CD14-positive monocyte (primary cell): ENCODE measurements at regions not wholly inside any gene's neighbourhood (a gene's known extent, or its start where the extent isn't known, plus 50 kb on each side); places are given as distances from the start of the nearest gene placed in this dataset.
A peak's percentile ranks its signal among the peaks of the same experiment; 100 is the strongest.
"Not testable (repeated sequence)": the region's sequence is repeated elsewhere in the genome, so short reads cannot be mapped to it uniquely, and the experiment has no call there.

Experiments
- DNase-seq, 3 donors: peaks; one replicate each; pipeline ENCODE4 v3.0.0-alpha.2; 2011 to 2022
- H2AFZ ChIP-seq: 2 replicates; pipeline ENCODE4 v1.6.0; 2012; ENCODE audit warnings: mild to moderate bottlenecking, low read depth, low read length, inconsistent platforms; ENCODE audit not compliant: insufficient read depth, poor library complexity, severe bottlenecking
- H3K27ac ChIP-seq, 2 donors: 1 replicate in 1 of 2; 2 replicates in 1 of 2; pipeline ENCODE4 v1.5.1; 2012 to 2013; ENCODE audit warnings: low read length in 2 of 2, control low read depth in 1 of 2, inconsistent platforms in 1 of 2, low read depth in 1 of 2, mild to moderate bottlenecking in 1 of 2
- H3K27me3 ChIP-seq, 2 donors: one replicate each; pipeline versions ENCODE4 v1.6.0 to v1.6.1; 2011 to 2013; ENCODE audit warnings: low read length in 2 of 2; ENCODE audit not compliant: control insufficient read depth in 2 of 2, insufficient read depth in 2 of 2
- H3K36me3 ChIP-seq, 2 donors: replicated peaks in 1 of 2; 1 replicate in 1 of 2; 2 replicates in 1 of 2; pipeline versions ENCODE4 v1.5.1 to v1.6.1; 2012 to 2013; ENCODE audit warnings: low read length in 2 of 2, control low read depth in 1 of 2, inconsistent platforms in 1 of 2, mild to moderate bottlenecking in 1 of 2; ENCODE audit not compliant: insufficient read depth in 2 of 2, control insufficient read depth in 1 of 2
- H3K4me1 ChIP-seq, 2 donors: 1 replicate in 1 of 2; 2 replicates in 1 of 2; pipeline versions ENCODE4 v1.5.1 to v1.6.1; 2012 to 2013; ENCODE audit warnings: low read length in 2 of 2, control low read depth in 1 of 2, inconsistent platforms in 1 of 2, mild to moderate bottlenecking in 1 of 2, moderate library complexity in 1 of 2; ENCODE audit not compliant: insufficient read depth in 2 of 2, control insufficient read depth in 1 of 2
- H3K4me2 ChIP-seq: replicated peaks from 2 replicates; pipeline ENCODE3; 2012; ENCODE audit warnings: low read length, moderate library complexity, mild to moderate bottlenecking; ENCODE audit not compliant: poor library complexity, severe bottlenecking; ENCODE audit errors: extremely low read depth
- H3K4me3 ChIP-seq, 3 experiments: fragments of 200-600 bp in 1 of 3; sonication (generic) in 1 of 3; replicated peaks in 1 of 3; 1 replicate in 2 of 3; 2 replicates in 1 of 3; pipeline ENCODE4 v1.5.1; 2011 to 2013; ENCODE audit warnings: low read length in 3 of 3, mild to moderate bottlenecking in 3 of 3, control low read depth in 2 of 3, low read depth in 2 of 3, inconsistent platforms in 1 of 3, moderate library complexity in 1 of 3
- H3K79me2 ChIP-seq: 2 replicates; pipeline ENCODE4 v1.6.0; 2012; ENCODE audit warnings: mild to moderate bottlenecking, control low read depth, inconsistent platforms, low read length, moderate library complexity; ENCODE audit not compliant: insufficient read depth
- H3K9ac ChIP-seq: 2 replicates; pipeline ENCODE4 v1.6.0; 2017; ENCODE audit warnings: low read length, mild to moderate bottlenecking; ENCODE audit not compliant: insufficient read depth, poor library complexity, severe bottlenecking
- H3K9me3 ChIP-seq, 2 donors: replicated peaks in 1 of 2; 1 replicate in 1 of 2; 2 replicates in 1 of 2; pipeline versions ENCODE4 v1.5.1 to v1.6.1; 2012 to 2013; ENCODE audit warnings: low read length in 2 of 2, control low read depth in 1 of 2; ENCODE audit not compliant: control insufficient read depth in 1 of 2, insufficient read depth in 1 of 2
- H4K20me1 ChIP-seq: 2 replicates; pipeline ENCODE4 v1.6.0; 2012; ENCODE audit warnings: mild to moderate bottlenecking, low read length, control low read depth, moderate library complexity; ENCODE audit not compliant: insufficient read depth
- H3K27ac Mint-ChIP-seq, 7 donors: one replicate each; pipeline ENCODE4 v1.8.0; 2020; ENCODE audit warnings: mild to moderate bottlenecking in 7 of 7, mixed read lengths in 7 of 7, moderate library complexity in 6 of 7, inconsistent platforms in 2 of 7
- H3K27me3 Mint-ChIP-seq, 3 donors: one replicate each; pipeline ENCODE4 v1.8.0; 2021 to 2022; ENCODE audit warnings: low read depth in 3 of 3, mild to moderate bottlenecking in 3 of 3, mixed read lengths in 3 of 3, moderate library complexity in 3 of 3, inconsistent platforms in 1 of 3
- H3K36me3 Mint-ChIP-seq, 2 donors: one replicate each; pipeline ENCODE4 v1.8.0; 2020; ENCODE audit warnings: mixed read lengths in 2 of 2, inconsistent platforms in 1 of 2, mild to moderate bottlenecking in 1 of 2
- H3K4me1 Mint-ChIP-seq: one replicate; pipeline ENCODE4 v1.8.0; 2020; ENCODE audit warnings: mild to moderate bottlenecking, mixed read lengths
- H3K4me3 Mint-ChIP-seq, 2 donors: one replicate each; pipeline ENCODE4 v1.8.0; 2020; ENCODE audit warnings: mild to moderate bottlenecking in 2 of 2, mixed read lengths in 2 of 2, moderate library complexity in 1 of 2
- H3K9me3 Mint-ChIP-seq, 7 donors: one replicate each; pipeline ENCODE4 v1.8.0; 2020 to 2022; ENCODE audit warnings: mixed read lengths in 7 of 7, mild to moderate bottlenecking in 6 of 7, moderate library complexity in 6 of 7, inconsistent platforms in 2 of 7
- CTCF ChIP-seq: fragments of 200-600 bp; IDR thresholded peaks from one replicate; pipeline ENCODE4 v1.8.0; 2022; ENCODE audit warnings: antibody characterized with exemption, mild to moderate bottlenecking
- WGBS: methylation state at CpG from one replicate; pipeline ENCODE4 v1.1.5; 2013; ENCODE audit warnings: missing lambda C conversion rate; ENCODE audit not compliant: insufficient coverage; 5-methylcytosine and 5-hydroxymethylcytosine counted together
- intact Hi-C, 2 donors: fragments of 100-400 bp; cut with micrococcal nuclease; formaldehyde crosslinking; loops; one replicate each; pipeline versions ENCODE4 v1.15.0 to v1.15.1; 2023

GRCh38 chr6:135555550-135555949 is 58.0 kb upstream of the AHI1 start:
- Mint-ChIP-seq H3K36me3 (no peaks in the 10 kb centered on the region), H3K4me3 (no peak overlapping the region)

GRCh38 chr6:135557582-135557981 is 60.0 kb upstream of the AHI1 start:
- Histone ChIP-seq H3K27me3 (no peaks in the 10 kb centered on the region), H4K20me1 (no peaks in the 10 kb centered on the region), H2AFZ (no peak overlapping the region), H3K27ac (no peak overlapping the region), H3K79me2 (no peaks in the 10 kb centered on the region), H3K36me3 (no peaks in the 10 kb centered on the region), H3K9me3 (no peaks in the 10 kb centered on the region), H3K9ac (no peak overlapping the region), H3K4me3 (no peak overlapping the region), H3K4me2 (no peak overlapping the region), H3K4me1 (peaks cover 0 to 3% of the 10 kb centered on the region in 2 donors)
- no peak overlapping the region for H3K4me3 Mint-ChIP-seq
- no peak for DNase-seq
- peaks cover 9% of the 10 kb centered on the region for H3K4me1 Mint-ChIP-seq
- H3K27me3 Mint-ChIP-seq = peaks cover 0 to under 1% (median 0%) of the 10 kb centered on the region in 3 donors
- TF ChIP-seq CTCF = no peak
- WGBS = 78% methylated on average over 1 of the region's 2 CpGs
- H3K9me3 Mint-ChIP-seq = peaks cover 0 to 3% (median 0%) of the 10 kb centered on the region in 7 donors
- no peak overlapping the region for H3K27ac Mint-ChIP-seq
- intact Hi-C loops = no loop called here
- H3K36me3 Mint-ChIP-seq = no peaks in the 10 kb centered on the region

More at GRCh38 chr6:135555550-135555949, 58.0 kb upstream of the AHI1 start:
- Histone ChIP-seq H3K4me2 (no peak overlapping the region), H3K9me3 (no peaks in the 10 kb centered on the region), H3K4me3 (no peak overlapping the region), H4K20me1 (no peaks in the 10 kb centered on the region), H2AFZ (peak overlapping the region; percentile 4), H3K27me3 (no peaks in the 10 kb centered on the region), H3K9ac (no peak overlapping the region), H3K36me3 (no peaks in the 10 kb centered on the region), H3K79me2 (no peaks in the 10 kb centered on the region), H3K27ac (no peak overlapping the region), H3K4me1 (peaks cover 0 to 3% of the 10 kb centered on the region in 2 donors)
- intact Hi-C loops = no loop called here
- Mint-ChIP-seq H3K9me3 (no peaks in the 10 kb centered on the region), H3K4me1 (peaks cover 9% of the 10 kb centered on the region), H3K27me3 (peaks cover 0 to 3% (median 0%) of the 10 kb centered on the region in 3 donors), H3K27ac (no peak overlapping the region)
- TF ChIP-seq CTCF = no peak
- 0% methylated on average over 2 of the region's 4 CpGs for WGBS
- peak; percentile 56 to 75 (median 61) for DNase-seq

- H3K4me1 Mint-ChIP-seq, H3K36me3 Mint-ChIP-seq, H4K20me1 ChIP-seq, H2AFZ ChIP-seq, H3K4me3 ChIP-seq, H3K79me2 ChIP-seq, H3K9me3 ChIP-seq, H3K27me3 ChIP-seq, H3K36me3 ChIP-seq, H3K4me3 Mint-ChIP-seq, H3K4me1 ChIP-seq, H3K27me3 Mint-ChIP-seq, H3K27ac ChIP-seq, H3K9me3 Mint-ChIP-seq, intact Hi-C loops, H3K9ac ChIP-seq, DNase-seq, H3K4me2 ChIP-seq: not testable (repeated sequence)
- WGBS = no CpG with 5 or more reads among the region's 1 CpG
- peak overlapping the region in 1 of 7 donors; percentile 11 for H3K27ac Mint-ChIP-seq
These were observed 68.1 kb upstream of the AHI1 start for GRCh38 chr6:135565605-135566004.
